ENCODE measurements at regions not wholly inside any gene's neighbourhood (a gene's known extent, or its start where the extent isn't known, plus 50 kb on each side); places are given as distances from the start of the nearest gene placed in this dataset.

- Histone ChIP-seq H3K27me3 (ENCODE audit: control insufficient read depth in 3 of 3, insufficient read depth in 3 of 3, low read length in 2 of 3) (no peaks in the 10 kb centered on the region), H3K36me3 (ENCODE audit: control insufficient read depth in 4 of 4, insufficient read depth in 4 of 4, low read length in 4 of 4) (no peaks in the 10 kb centered on the region), H3K27ac (ENCODE audit: low read depth in 1 of 2, low read length in 1 of 2) (no peak overlapping the region), H3K4me3 (no peak overlapping the region), H3K9me3 (ENCODE audit: control insufficient read depth in 4 of 4, insufficient read depth in 3 of 4, low read length in 3 of 4) (no peaks in the 10 kb centered on the region), H3K4me1 (ENCODE audit: control insufficient read depth in 5 of 5, insufficient read depth in 5 of 5, low read length in 5 of 5) (no peaks in the 10 kb centered on the region), H3K9ac (ENCODE audit: insufficient read depth in 1 of 2, low read length in 2 of 2) (no peak overlapping the region)
- TF ChIP-seq CTCF (IDR thresholded peaks at IDR 0.05; ENCODE audit: control extremely low read depth, extremely low read depth) = no peak
- DNase-seq (peak in 1 of 3 donors; percentile 6), ATAC-seq (ENCODE audit: insufficient read depth, low FRiP score) (no peak)
- 33 to 44% methylated on average over 5 of the region's 5 CpGs for WGBS, 2 donors
Measured at GRCh38 chr2:33958591-33958990, 359.5 kb upstream of the FAM98A start.

- DNase-seq (no peak), ATAC-seq (ENCODE audit: insufficient read depth, low FRiP score) (no peak)
- Histone ChIP-seq H3K9me3 (ENCODE audit: control insufficient read depth in 4 of 4, insufficient read depth in 3 of 4, low read length in 3 of 4) (no peaks in the 10 kb centered on the region), H3K4me1 (ENCODE audit: control insufficient read depth in 5 of 5, insufficient read depth in 5 of 5, low read length in 5 of 5) (no peaks in the 10 kb centered on the region), H3K4me3 (no peak overlapping the region), H3K27me3 (ENCODE audit: control insufficient read depth in 3 of 3, insufficient read depth in 3 of 3, low read length in 2 of 3) (no peaks in the 10 kb centered on the region), H3K27ac (ENCODE audit: low read depth in 1 of 2, low read length in 1 of 2) (no peak overlapping the region), H3K9ac (ENCODE audit: insufficient read depth in 1 of 2, low read length in 2 of 2) (no peak overlapping the region), H3K36me3 (ENCODE audit: control insufficient read depth in 4 of 4, insufficient read depth in 4 of 4, low read length in 4 of 4) (no peaks in the 10 kb centered on the region)
- TF ChIP-seq CTCF (IDR thresholded peaks at IDR 0.05; ENCODE audit: control extremely low read depth, extremely low read depth) = no peak
Measured at GRCh38 chr2:33949371-33949770, 350.3 kb upstream of the FAM98A start.

- Histone ChIP-seq H3K9ac (ENCODE audit: insufficient read depth in 1 of 2, low read length in 2 of 2) (no peak overlapping the region), H3K4me1 (ENCODE audit: control insufficient read depth in 5 of 5, insufficient read depth in 5 of 5, low read length in 5 of 5) (no peaks in the 10 kb centered on the region), H3K27me3 (ENCODE audit: control insufficient read depth in 3 of 3, insufficient read depth in 3 of 3, low read length in 2 of 3) (no peaks in the 10 kb centered on the region), H3K36me3 (ENCODE audit: control insufficient read depth in 4 of 4, insufficient read depth in 4 of 4, low read length in 4 of 4) (no peaks in the 10 kb centered on the region), H3K9me3 (ENCODE audit: control insufficient read depth in 4 of 4, insufficient read depth in 3 of 4, low read length in 3 of 4) (no peaks in the 10 kb centered on the region), H3K27ac (ENCODE audit: low read depth in 1 of 2, low read length in 1 of 2) (no peak overlapping the region), H3K4me3 (no peak overlapping the region)
- DNase-seq (no peak), ATAC-seq (ENCODE audit: insufficient read depth, low FRiP score) (no peak)
- 74 to 82% methylated on average over 4 of the region's 4 CpGs for WGBS, 2 donors
- TF ChIP-seq CTCF (IDR thresholded peaks at IDR 0.05; ENCODE audit: control extremely low read depth, extremely low read depth) = no peak
Measured at GRCh38 chr2:33946193-33946592, 347.1 kb upstream of the FAM98A start.

GRCh38 chr2:33933203-33933602 is 334.1 kb upstream of the FAM98A start:
- Histone ChIP-seq H3K4me1 (ENCODE audit: control insufficient read depth in 5 of 5, insufficient read depth in 5 of 5, low read length in 5 of 5) (no peaks in the 10 kb centered on the region), H3K27ac (ENCODE audit: low read depth in 1 of 2, low read length in 1 of 2) (no peak overlapping the region), H3K9me3 (ENCODE audit: control insufficient read depth in 4 of 4, insufficient read depth in 3 of 4, low read length in 3 of 4) (no peaks in the 10 kb centered on the region), H3K27me3 (ENCODE audit: control insufficient read depth in 3 of 3, insufficient read depth in 3 of 3, low read length in 2 of 3) (no peaks in the 10 kb centered on the region), H3K9ac (ENCODE audit: insufficient read depth in 1 of 2, low read length in 2 of 2) (no peak overlapping the region), H3K4me3 (no peak overlapping the region), H3K36me3 (ENCODE audit: control insufficient read depth in 4 of 4, insufficient read depth in 4 of 4, low read length in 4 of 4) (no peaks in the 10 kb centered on the region)
- DNase-seq (no peak), ATAC-seq (ENCODE audit: insufficient read depth, low FRiP score) (no peak)
- TF ChIP-seq CTCF (IDR thresholded peaks at IDR 0.05; ENCODE audit: control extremely low read depth, extremely low read depth) = no peak

Data from lung (tissue), 11 donors.